B cell (primary cell): ENCODE measurements at regions not wholly inside any gene's neighbourhood (a gene's known extent, or its start where the extent isn't known, plus 50 kb on each side); places are given as distances from the start of the nearest gene placed in this dataset.

ENCODE experiments used
- EZH2 ChIP-seq: IDR thresholded peaks from 2 replicates; pipeline ENCODE4 v1.6.1; 2012; ENCODE audit warnings: borderline replicate concordance, low read depth, mild to moderate bottlenecking, moderate library complexity, low read length; ENCODE audit not compliant: insufficient read depth, poor library complexity, severe bottlenecking
- TF ChIP-seq, protein P1 (sequence below): fragments of 200-600 bp; IDR thresholded peaks from one replicate; pipeline ENCODE4 v1.8.0; 2022; ENCODE audit warnings: antibody characterized with exemption, mild to moderate bottlenecking

GRCh38 chr13:76680112-76680511, 206.1 kb downstream of the KCTD12 start:
- TF ChIP-seq, protein P1, sequence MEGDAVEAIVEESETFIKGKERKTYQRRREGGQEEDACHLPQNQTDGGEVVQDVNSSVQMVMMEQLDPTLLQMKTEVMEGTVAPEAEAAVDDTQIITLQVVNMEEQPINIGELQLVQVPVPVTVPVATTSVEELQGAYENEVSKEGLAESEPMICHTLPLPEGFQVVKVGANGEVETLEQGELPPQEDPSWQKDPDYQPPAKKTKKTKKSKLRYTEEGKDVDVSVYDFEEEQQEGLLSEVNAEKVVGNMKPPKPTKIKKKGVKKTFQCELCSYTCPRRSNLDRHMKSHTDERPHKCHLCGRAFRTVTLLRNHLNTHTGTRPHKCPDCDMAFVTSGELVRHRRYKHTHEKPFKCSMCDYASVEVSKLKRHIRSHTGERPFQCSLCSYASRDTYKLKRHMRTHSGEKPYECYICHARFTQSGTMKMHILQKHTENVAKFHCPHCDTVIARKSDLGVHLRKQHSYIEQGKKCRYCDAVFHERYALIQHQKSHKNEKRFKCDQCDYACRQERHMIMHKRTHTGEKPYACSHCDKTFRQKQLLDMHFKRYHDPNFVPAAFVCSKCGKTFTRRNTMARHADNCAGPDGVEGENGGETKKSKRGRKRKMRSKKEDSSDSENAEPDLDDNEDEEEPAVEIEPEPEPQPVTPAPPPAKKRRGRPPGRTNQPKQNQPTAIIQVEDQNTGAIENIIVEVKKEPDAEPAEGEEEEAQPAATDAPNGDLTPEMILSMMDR: no peak
- no peak for TF ChIP-seq EZH2
